ENCODE measurements at regions not wholly inside any gene's neighbourhood (a gene's known extent, or its start where the extent isn't known, plus 50 kb on each side); places are given as distances from the start of the nearest gene placed in this dataset.
"Not testable (repeated sequence)": the region's sequence is repeated elsewhere in the genome, so short reads cannot be mapped to it uniquely, and the experiment has no call there.

DNA sequence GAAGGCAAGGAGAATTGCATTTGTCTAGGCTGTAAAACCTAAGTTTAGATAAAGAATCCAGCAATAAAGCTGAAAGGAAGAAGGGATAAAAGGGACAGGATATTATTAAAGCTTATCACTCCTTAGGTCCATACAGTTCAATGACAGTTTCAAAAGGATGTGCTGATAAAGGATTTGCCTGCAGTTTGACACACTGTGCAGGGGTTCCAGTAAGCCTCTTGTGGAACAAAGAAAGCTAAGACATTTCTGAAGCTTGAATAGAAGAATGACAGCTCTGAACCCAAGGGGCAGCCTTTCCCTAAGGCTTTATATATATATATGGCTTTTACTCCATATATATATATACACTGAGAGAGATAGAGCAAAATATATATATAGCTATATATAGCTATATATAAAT lies 276.8 kb upstream of the GRM3 start:
- DNase-seq, result no peak

DNA sequence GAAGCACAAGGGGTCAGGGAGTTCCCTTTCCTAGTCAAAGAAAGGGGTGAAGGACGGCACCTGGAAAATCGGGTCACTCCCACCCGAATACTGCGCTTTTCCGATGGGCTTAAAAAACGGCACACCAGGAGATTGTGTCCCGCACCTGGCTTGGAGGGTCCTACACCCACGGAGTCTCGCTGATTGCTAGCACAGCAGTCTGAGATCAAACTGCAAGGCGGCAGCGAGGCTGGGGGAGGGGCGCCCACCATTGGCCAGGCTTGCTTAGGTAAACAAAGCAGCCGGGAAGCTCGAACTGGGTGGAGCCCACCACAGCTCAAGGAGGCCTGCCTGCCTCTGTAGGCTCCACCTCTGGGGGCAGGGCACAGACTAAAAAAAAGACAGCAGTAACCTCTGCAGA lies 303.3 kb upstream of the GRM3 start:
- DNase-seq, result not testable (repeated sequence)

DNA sequence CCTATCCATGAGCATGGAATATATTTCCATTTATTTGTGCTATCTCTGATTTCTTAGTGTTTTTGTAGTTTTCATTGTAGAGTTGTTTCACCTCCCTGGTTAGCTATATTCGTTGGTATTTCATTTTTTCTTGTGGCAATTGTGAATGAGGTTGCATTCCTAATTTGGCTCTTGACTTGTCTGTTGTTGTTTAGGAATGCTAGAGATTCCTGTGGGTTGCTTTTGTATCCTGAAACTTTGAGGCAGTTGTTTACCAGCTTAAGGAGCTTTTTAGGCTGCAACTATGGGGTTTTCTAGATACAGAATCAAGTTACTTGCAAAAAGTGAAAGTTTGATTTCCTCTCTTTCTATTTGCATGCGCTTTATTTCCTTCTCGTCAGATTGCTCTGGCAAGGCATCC lies 304.7 kb upstream of the GRM3 start:
- DNase-seq, result no peak

DNA sequence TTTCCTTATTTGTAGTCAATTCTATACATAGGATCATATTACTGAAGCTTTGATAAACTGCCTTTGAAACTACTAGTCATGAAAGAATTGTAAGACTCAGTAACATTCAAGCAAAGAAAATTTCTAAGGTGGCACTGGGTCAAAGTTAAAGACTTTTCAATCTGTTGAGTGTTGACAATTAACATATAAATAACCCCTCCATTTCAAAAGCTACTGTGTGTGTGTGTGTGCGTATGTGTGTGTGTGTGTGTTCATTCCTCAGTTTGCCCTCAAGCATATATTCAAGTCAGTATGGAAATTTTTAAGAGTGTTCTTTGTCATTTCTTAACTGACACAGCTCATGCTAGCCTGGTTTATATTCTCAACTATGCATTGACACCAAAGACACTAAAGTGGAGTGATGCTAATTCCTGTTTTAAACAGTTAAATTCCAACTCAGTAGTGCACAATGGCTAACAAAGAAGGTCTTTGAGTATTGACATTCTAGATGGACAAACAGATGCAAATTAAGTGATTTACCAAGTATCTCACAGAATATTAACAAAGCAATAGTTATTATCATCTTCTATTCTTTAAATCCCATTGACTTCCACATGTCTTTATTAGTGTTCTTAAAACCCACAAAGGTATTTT lies 314.8 kb upstream of the GRM3 start:
- DNase-seq, result no peak

DNA sequence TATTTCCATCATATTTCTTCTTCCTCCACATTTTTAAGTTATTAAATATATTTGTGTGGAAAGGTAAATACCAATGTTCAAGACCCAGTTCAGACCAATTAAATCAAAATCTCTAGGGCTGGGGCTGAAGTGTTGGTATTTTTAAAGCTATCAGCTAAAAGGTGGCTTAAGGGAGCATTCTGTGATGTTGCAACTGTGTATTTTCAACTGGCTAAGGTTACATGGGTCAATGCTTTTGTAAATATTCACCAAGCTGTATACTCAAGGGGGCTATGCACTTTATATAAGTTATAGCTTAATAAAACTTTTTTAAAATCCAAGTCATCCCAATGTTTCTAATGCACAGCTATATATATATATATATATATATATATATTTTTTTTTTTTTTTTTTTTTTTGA lies 316.9 kb upstream of the GRM3 start:
- no peak for DNase-seq

DNA sequence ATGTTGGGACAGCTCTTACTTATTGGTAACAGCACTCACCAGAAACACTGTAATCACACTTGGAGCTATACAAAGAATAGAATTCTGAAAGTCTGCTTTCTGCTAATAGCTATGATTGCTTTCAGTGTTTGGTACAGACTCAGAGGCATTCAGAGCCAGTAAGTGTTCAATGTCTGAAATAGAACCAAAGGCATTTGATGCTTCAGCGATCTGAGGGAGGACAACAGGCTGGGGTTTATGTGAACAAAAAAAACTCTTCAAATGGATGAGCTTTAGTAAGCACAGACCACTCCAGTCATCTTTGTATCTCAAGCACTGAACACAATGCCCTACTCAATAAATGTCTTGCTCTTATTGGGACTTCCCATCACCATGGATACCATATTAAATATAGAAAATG lies 322.8 kb upstream of the GRM3 start:
- no peak for DNase-seq

DNA sequence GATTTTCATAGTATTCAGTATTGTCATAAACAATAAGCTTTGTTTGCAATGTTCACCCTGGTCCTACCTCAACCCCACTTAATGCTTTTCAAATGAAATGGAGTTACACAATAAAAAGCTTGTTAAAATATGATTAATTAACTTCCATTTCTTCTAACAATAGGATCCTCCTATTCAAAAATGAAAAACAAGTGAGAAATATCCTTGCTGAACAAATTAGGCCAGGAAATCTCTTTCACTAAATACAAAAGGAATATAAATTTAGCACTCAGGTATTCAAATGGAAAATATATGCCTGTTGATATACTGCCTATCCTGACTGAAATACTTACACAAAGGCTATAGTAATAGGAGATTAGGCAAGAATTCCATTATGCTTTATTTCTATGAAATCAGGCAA lies 323.4 kb upstream of the GRM3 start:
- no peak for DNase-seq

DNA sequence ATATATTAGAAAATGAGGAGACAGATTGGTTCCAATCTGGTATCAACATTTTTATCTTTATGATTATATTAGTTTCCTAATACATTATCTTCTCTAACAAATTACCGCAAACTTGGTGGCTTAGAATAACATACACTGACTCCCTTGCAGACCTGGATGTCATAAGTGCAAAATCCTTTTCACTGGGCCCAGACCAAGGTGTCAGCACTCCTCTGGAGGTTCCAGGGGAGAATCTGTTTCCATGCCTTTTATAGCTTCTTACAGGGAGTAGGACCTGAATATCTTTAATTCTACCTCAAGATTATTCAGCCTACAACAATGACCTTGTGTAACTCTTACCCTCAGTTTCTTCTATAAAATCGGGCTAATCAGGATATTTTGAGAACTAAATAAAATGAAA lies 329.9 kb upstream of the GRM3 start:
- DNase-seq, result no peak

DNA sequence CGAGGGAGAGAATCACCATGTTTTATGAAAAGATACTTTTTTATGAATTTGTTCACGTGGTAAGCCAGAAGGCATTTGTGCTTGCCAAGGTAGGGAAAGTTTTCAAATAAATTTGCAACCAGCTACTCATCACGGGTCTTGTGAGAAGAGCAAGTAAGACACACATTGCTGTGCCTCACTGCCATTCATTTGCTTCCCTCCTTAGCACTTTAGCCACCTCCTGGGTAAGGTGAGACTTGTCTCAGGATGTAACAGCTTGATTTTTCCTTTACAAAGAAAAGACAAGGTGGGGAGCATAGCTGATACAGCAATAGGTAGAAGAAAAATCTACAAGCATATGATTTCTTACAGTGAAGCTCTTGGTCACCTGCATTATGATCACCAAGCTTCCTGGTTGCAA lies 342.4 kb upstream of the GRM3 start:
- no peak for DNase-seq

DNA sequence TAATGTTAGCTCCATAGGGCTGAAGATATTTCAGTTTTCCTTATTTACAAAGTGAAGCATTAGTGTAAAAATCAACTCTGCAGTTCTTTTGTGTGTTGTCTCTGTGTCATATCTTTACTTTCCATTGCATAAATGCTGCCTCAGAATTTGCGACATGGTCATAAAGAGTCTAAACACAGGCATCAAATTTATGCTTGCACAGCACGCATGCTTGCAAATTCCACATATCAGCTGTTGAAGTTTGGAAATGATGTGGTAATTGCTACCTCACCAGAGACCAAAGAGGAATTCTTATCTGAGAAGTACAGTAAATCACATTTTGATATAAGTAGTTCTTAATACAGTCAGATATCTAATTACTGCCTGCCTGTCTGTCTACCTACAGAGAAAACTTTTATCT lies 348.2 kb upstream of the GRM3 start:
- no peak for DNase-seq

DNA sequence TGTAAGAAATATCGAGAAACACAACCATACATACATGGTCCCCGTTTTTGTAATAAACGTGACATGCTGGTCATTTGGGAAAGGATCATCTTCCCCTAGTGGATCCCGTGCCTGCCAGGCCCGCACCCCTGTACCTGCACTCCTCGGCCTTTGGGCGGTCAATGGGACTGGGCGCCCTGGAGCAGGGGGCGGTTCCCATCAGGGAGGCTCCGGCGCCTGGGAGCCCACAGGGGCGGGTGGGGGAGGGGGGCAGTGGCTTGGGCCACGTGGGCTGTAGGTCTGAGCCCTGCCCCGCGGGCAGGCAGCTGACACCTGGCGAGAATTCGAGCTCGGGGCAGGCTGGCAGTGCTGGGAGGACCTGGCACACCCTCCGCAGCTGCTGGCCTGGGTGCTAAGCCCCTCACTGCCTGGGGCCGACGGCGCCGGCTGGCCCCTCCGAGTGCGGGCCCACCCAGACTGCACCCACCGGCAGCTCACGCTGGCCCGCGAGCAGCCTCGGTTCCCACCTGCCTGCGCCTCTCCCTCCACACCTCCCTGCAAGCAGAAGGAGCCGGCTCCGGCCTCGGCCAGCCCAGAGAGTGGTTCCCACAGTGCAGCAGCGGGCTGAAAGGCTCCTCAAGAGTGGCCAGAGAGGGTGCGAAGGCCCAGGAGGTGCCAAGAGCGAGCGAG lies 361.6 kb upstream of the GRM3 start:
- DNase-seq, result no peak

DNA sequence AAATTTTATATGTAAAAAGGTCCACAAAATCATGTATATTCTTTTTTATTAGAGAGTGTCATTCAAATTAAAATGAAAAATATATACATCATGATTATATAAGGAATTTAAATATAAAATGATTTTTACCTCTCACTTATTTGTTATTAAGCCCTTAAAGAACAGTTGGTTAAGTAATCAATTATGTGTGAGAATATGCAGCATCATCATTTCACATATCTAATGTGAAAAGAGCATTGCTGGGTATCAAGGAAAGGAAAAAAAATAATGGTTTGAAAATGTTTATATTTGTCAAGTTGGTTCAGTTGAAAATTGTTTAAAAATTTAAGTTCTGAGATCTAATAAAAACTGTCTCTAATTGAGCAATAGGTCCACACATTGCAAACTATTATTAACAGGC lies 363.6 kb upstream of the GRM3 start:
- DNase-seq, result no peak

DNA sequence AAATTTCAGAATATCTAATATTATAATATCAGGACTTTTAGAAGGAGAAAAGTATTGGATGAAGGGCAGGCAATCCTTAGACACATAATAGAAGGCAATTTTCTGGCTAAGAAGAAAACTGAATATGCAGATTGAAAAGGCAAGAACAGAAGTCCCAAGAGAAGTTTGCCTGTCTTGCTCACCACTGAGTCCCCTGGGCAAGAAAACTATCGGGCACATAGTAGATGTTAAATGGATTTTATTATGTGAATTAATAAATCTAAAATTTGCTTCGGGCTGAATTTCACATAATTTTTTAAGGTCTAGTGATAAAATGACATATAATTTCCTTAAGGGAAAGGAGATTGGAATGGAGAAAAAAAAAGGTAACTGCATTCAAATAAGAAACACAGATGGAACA lies 380.9 kb upstream of the GRM3 start:
- DNase-seq, result no peak

DNA sequence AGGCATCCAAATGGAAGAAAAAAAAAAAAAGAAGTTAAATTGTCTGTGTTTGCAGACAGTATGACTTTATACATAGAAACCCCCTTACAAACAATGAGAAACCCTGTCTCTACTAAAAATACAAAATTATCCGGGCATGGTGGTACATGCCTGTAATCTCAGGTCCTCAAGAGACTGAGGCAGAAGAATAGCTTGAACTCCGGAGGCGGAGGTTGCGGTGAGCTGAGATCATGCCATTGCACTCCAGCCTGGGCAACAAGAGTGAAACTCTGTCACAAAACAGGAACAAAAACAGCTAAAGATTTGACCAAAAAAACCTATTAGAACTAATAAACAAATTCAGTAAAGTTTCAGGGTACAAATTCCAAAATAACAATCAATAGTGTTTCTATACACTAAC lies 385.8 kb upstream of the GRM3 start:
- DNase-seq, result no peak

DNA sequence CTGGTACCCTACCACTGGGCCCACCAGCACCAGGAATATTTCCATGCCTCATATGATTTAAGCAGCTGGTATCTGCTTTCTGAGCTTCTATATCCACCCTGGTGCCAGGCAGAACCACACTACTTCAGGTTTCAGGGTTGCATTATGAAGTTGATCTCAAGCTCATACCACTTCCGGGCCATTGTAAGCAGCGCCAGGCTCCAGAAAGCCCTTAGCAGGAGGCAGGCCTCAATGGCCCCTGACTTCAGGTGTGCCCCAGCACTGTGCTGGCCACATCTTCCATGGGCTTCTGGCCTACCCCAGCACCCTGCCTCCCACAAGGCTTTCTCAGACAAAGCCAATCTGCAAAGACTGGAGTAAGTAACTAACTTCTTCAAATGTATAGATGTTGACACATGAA lies 391.3 kb upstream of the GRM3 start:
- no peak for DNase-seq

DNA sequence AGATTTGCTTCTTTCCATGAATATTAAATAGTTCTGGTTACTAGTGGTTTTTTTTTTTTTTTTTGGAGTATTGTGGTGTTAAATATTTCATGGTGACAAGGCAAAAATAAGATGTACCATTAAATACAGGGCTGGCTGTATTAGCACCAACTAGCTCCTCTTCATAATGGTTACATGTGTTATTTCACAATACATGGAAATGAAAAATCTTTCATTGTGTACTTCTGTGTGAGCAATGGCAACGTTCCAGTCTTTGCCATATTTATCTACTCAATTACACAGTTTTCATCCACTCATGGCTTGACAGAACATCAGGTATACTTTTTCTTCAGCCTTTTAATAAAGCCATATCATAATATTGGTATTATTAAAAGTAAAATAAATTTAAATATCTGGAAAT lies 394.7 kb upstream of the GRM3 start:
- no peak for DNase-seq

DNA sequence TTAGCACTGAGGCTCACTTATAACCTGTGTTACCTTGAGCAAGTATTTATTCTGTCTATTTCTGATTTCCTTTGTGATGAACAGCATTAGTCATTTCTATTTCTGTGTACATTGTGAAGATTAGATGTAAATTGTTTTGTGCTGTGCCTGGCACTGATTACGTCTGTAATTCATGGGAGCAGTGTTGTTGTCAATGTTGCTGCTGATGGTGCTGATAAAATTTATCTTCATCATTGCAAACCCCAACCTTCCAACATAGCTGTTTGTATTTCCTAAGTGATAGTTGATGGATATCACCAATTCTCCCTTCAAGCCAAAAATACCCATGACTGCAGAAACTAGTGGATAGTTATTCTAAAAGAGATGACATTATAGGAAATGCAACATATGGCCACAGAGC lies 400.5 kb upstream of the GRM3 start:
- no peak for DNase-seq

DNA sequence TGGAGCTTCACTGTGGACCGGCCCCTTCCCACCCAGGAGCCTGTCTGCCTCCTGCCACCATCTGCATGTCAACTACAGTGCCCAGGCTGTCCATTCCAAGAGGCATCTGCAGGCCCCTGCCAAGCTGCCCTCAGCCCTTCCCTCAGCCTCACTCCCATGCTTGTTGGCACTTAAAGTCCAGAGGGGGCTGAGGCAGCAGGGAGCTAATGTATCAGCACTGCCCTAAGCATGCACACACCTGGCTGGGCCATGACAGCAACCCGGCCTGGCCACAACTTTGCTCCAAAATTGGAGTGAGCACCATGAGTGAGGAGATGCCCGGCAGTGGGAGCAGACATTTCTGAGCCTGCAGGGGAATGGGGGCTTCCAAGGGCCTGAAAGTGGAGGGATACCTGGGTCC lies 417.5 kb upstream of the GRM3 start:
- DNase-seq, result no peak

DNA sequence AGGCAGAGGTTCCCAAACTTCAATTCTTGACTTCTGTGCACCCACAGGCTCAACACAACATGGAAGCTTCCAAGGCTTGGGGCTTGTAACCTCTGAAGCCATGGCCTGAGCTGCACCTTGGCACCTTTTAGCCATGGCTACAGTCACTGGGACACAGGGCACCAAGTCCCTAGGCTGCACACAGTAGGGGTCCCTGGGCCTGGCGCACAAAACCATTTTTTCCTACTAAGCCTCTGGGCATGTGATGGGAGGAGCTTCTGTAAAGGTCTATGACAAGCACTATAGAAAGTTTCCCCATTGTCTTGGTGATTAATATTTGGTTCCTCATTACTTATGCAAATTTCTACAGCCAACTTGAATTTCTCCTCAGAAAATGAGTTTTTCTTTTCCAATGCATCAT lies 420.9 kb upstream of the GRM3 start:
- DNase-seq, result no peak

DNA sequence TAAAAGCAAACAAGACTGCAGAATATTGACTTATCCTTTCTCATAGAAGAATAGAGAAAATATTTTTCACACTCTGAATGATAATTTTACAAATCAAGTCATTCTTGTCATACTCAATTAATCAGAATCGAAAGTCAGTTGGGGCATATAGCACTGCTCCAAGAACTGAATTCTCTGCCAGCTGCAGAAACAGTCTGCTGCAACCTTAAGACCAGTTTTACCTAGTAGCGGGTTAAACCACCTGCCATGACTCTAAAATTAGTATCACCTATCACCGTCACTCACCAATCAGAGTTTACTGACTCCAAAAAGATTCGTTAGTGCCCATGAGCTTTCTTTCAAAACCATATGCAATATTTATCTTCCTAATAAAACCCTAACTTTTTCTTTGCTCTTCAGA lies 429.0 kb upstream of the GRM3 start:
- DNase-seq, result no peak

DNA sequence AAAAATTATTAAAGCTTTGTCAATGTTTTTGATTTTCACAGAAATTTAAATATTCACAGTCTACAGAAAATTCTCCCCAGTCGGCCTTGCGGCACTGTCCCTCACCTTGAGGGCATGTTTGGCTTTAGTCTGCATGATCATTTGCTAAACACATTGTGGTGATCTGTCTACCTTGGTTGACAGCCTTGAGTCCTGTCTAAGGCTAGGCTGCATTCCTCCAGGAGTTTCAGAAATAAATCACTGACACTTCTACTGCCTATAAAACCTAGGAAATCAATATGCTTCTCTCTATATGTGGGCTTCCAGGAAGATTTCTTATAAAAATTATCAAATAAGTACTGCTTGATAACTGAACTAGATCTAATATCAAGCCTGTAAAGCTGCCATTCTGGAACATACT lies 430.7 kb upstream of the GRM3 start:
- no peak for DNase-seq

DNA sequence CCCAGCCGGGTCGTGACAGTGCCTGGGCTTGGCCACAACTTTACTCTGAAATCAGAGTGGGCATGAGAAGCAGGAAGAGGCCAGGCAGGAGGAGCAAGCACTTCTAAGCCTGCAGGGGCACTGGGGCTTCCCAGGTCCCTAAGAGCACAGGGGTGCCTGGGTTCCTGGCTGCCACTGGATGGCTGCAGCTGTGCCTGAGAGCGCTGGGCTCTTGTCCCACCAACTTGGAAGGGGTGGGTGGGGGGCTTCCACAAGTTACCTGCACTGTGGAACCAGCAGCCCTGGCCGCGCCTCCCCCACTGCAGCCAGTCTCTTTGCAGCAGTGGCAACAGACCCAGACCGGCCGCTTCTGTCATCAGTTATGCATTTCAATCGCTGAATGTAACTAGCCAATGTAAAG lies 434.7 kb upstream of the GRM3 start:
- DNase-seq, result no peak

DNA sequence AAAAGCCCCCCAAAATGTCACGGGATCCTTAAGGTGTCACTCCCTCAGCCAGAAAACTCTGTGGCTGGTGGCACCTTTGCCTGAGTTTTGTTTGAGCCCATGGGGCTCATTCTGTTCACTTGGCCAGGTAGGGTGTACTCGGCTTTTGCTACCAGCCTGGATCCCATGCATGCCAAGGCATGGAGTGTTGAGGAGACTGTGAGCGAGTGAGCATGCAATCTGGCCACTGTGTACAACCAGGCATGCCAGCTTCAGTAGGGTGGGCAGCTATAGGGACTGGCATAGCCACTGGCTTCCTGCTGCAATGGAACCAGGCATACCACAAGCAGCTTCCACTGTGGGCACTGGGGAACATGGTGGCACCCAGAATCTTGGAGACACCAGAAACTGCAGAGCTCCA lies 436.0 kb upstream of the GRM3 start:
- DNase-seq, result no peak

DNA sequence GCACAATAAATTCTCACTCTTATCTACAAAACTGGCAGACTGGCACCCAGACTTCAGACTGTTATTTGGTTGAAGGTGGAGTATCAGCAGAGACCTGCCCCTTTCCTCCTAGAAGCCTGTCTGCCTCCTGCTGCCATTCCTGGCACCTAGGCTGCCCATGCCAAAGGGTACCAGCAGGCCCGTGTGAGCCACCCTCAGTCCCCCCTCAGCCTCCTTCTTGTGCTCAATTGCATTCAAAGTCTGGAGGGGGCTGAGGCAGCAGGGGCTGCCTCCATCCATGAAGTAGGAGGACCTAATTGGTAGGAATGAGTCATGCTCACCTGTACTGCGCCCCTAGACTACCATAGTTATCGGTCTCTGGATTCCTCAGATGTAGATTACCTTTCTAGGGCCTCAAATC lies 440.9 kb upstream of the GRM3 start:
- no peak for DNase-seq

DNA sequence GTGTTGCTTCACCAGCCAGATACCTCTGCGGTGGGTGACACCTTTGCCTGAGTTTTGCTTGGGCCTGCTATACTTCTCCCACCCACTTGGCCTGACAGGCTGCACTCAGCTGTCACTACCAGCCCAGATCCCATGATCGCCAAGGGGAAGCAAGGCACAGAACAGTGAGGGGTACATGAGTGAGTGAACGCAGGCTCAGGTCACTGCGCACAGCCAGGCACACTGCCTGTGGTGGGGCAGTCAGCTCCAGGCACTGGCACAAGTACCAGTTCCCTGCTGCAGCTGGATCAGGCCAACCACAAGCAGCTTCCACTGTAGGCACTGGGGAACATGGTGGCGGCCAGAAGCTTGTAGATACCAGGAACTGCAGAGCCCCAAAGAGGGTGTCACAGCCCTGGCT lies 441.9 kb upstream of the GRM3 start:
- no peak for DNase-seq

Measured in NCI-H1694 (cell line).